ENCODE measurements at regions not wholly inside any gene's neighbourhood (a gene's known extent, or its start where the extent isn't known, plus 50 kb on each side); places are given as distances from the start of the nearest gene placed in this dataset.

DNA sequence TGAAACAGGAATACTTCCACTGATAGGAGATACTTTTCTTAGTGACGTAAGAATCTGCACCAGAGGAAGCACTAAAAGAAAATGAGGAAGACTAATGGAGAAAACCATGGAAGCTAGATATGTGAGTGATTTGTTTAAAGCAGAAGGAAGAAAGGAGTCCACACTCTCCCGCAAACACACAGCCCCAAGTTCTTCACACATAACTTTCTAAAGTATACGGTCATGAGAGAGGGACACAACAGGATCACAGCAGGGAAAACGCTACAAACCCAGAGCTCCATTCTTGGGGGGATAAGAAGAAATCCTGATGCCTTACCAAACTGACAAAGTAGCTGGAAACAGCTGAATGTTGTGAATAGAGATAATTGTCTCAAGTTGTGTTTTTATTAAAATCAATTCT lies 222.2 kb upstream of the TMEM161B start:
- TF ChIP-seq, protein P1, sequence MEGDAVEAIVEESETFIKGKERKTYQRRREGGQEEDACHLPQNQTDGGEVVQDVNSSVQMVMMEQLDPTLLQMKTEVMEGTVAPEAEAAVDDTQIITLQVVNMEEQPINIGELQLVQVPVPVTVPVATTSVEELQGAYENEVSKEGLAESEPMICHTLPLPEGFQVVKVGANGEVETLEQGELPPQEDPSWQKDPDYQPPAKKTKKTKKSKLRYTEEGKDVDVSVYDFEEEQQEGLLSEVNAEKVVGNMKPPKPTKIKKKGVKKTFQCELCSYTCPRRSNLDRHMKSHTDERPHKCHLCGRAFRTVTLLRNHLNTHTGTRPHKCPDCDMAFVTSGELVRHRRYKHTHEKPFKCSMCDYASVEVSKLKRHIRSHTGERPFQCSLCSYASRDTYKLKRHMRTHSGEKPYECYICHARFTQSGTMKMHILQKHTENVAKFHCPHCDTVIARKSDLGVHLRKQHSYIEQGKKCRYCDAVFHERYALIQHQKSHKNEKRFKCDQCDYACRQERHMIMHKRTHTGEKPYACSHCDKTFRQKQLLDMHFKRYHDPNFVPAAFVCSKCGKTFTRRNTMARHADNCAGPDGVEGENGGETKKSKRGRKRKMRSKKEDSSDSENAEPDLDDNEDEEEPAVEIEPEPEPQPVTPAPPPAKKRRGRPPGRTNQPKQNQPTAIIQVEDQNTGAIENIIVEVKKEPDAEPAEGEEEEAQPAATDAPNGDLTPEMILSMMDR (IDR thresholded peaks at IDR 0.05) = no peak
- TF ChIP-seq POLR2A (IDR thresholded peaks at IDR 0.05) = no peak
- 76 to 77% methylated on average over 4 of the region's 4 CpGs for WGBS, 2 donors
- DNase-seq = no peak
- no peaks in the 10 kb centered on the region for H3K27me3 ChIP-seq
- no peaks in the 10 kb centered on the region for H3K4me1 ChIP-seq
- intact Hi-C loops (cut with DNase I) = no loop called here
- H3K36me3 ChIP-seq = no peaks in the 10 kb centered on the region
- H3K9me3 ChIP-seq = no peaks in the 10 kb centered on the region
- H3K4me3 ChIP-seq (replicated peaks in 1 of 3) = no peak overlapping the region
- H3K27ac ChIP-seq = no peak overlapping the region

DNA sequence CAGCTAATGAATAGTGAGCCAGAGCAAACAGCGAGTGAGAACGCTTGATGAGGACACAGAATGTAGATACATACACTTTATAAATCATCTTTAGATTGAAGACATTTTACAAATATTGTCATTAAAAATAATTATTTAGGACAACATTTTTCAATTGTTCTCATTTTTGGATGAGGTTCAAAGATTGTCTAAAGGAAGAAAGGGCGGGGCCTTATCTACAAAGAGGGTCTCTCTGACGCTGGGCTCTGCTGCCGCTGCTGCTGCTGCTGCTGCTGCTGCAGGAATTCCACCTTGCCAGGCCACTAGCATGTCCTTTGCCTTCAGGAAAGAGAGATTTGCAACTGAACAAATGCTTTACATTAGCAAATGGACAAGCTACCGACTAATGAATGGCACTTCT lies 220.7 kb upstream of the TMEM161B start:
- DNase-seq = no peak
- TF ChIP-seq, protein P1 (IDR thresholded peaks at IDR 0.05) = no peak
- no peak for TF ChIP-seq POLR2A (IDR thresholded peaks at IDR 0.05)
- no peaks in the 10 kb centered on the region for H3K27me3 ChIP-seq
- no peak overlapping the region for H3K27ac ChIP-seq
- no peaks in the 10 kb centered on the region for H3K9me3 ChIP-seq
- no peaks in the 10 kb centered on the region for H3K36me3 ChIP-seq
- intact Hi-C loops (cut with DNase I) = no loop called here
- no peak overlapping the region for H3K4me3 ChIP-seq (replicated peaks in 1 of 3)
- WGBS, 2 donors = 69 to 73% methylated on average over 6 of the region's 6 CpGs
- H3K4me1 ChIP-seq = no peaks in the 10 kb centered on the region

DNA sequence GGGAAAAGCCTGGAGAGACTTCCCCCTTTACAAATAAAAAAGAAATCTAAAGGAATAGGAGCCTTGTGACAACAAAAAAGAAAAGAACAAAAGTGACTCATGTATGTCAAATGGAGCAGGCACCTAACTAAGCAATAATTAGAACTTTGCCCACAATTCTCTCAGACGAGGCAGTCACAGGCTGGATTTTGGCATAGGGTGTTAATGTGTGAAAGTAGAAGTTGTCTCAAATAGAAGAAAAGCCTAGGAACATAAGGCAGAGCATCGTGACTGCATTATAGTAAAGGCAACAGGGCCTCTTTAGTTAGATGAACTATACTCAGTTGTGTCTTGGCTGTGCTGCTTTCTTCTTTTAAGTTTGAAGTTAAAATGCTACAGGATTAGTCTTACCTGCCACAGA lies 219.9 kb upstream of the TMEM161B start:
- WGBS, 2 donors = 55 to 75% methylated on average over 2 of the region's 2 CpGs
- Histone ChIP-seq H3K4me3 (replicated peaks in 1 of 3) (no peak overlapping the region), H3K27ac (no peak overlapping the region), H3K27me3 (no peaks in the 10 kb centered on the region), H3K36me3 (no peaks in the 10 kb centered on the region), H3K4me1 (no peaks in the 10 kb centered on the region), H3K9me3 (no peaks in the 10 kb centered on the region)
- DNase-seq = no peak
- TF ChIP-seq POLR2A (IDR thresholded peaks at IDR 0.05) = no peak
- TF ChIP-seq, protein P1 (IDR thresholded peaks at IDR 0.05) = no peak
- intact Hi-C loops (cut with DNase I) = no loop called here

DNA sequence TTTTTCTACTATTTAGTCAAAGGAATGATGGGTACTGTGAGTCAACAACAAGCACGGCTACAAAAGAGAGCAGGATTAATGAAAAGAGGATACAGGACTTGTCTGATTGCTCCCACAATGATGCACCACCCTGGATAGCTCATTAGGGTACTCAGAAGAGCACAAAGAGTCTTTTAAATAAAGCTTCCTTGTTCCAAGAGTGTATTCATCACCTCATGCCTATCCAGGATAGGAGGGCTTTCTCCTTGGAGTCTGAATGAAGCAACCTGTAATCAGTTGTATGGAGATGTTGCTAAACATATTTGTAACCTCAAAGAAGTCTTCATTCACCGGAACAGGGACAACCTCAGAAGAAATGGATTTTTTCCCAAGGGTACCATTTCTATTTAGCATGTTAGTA lies 219.5 kb upstream of the TMEM161B start:
- H3K4me3 ChIP-seq (replicated peaks in 1 of 3) = no peak overlapping the region
- TF ChIP-seq, protein P1 (IDR thresholded peaks at IDR 0.05) = no peak
- no peak for TF ChIP-seq POLR2A (IDR thresholded peaks at IDR 0.05)
- H3K4me1 ChIP-seq = no peaks in the 10 kb centered on the region
- WGBS, 2 donors = 68 to 78% methylated on average over 2 of the region's 2 CpGs
- intact Hi-C loops (cut with DNase I) = no loop called here
- no peaks in the 10 kb centered on the region for H3K27me3 ChIP-seq
- H3K27ac ChIP-seq = no peak overlapping the region
- no peak for DNase-seq
- H3K9me3 ChIP-seq = no peaks in the 10 kb centered on the region
- H3K36me3 ChIP-seq = no peaks in the 10 kb centered on the region

DNA sequence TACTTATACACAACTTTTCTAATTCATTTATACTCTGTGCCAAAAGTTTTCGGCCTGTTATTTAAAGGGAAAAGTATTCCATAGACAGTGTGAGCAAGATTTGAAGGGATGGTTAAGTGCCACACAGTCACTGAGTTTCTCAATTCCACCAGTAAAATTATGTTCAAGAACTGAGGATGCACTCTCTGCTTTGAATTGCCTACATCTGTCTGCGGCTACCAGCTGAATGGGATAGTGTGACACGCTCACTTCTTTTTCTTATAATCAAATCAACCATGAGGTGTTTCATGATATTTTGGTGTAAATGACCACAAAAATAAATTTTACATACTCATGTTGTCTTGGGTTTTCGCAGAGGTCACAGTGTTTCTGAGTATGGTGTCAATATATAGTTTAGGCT lies 218.4 kb upstream of the TMEM161B start:
- no peaks in the 10 kb centered on the region for H3K27me3 ChIP-seq
- WGBS, 2 donors = 94 to 98% methylated on average over 4 of the region's 4 CpGs
- intact Hi-C loops (cut with DNase I) = no loop called here
- H3K4me1 ChIP-seq = no peaks in the 10 kb centered on the region
- H3K4me3 ChIP-seq (replicated peaks in 1 of 3) = no peak overlapping the region
- no peaks in the 10 kb centered on the region for H3K36me3 ChIP-seq
- no peaks in the 10 kb centered on the region for H3K9me3 ChIP-seq
- TF ChIP-seq, protein P1 (IDR thresholded peaks at IDR 0.05) = no peak
- TF ChIP-seq POLR2A (IDR thresholded peaks at IDR 0.05) = no peak
- no peak overlapping the region for H3K27ac ChIP-seq
- no peak for DNase-seq

All from thyroid gland (tissue), 4 donors.